ENCODE measurements at regions not wholly inside any gene's neighbourhood (a gene's known extent, or its start where the extent isn't known, plus 50 kb on each side); places are given as distances from the start of the nearest gene placed in this dataset.

DNA sequence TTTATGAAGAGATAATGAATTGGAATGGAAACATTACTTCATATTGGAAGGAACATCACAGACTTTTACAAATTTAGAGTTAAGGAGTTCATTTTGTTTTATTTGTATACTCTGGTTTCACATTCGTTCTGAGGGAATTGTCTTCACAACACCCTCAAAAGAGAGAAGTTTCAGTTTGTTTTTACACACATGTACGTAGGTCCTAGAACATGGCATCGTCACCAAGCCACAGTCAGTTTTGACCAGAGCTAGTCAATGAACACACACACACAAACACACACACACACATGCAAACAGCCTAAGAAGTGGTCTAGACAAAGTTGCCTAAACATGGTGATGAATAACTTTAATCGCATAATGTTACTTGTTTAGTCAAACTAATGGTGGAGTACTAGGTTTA, 427.9 kb upstream of the BCHE start:
- TF ChIP-seq, protein P1, sequence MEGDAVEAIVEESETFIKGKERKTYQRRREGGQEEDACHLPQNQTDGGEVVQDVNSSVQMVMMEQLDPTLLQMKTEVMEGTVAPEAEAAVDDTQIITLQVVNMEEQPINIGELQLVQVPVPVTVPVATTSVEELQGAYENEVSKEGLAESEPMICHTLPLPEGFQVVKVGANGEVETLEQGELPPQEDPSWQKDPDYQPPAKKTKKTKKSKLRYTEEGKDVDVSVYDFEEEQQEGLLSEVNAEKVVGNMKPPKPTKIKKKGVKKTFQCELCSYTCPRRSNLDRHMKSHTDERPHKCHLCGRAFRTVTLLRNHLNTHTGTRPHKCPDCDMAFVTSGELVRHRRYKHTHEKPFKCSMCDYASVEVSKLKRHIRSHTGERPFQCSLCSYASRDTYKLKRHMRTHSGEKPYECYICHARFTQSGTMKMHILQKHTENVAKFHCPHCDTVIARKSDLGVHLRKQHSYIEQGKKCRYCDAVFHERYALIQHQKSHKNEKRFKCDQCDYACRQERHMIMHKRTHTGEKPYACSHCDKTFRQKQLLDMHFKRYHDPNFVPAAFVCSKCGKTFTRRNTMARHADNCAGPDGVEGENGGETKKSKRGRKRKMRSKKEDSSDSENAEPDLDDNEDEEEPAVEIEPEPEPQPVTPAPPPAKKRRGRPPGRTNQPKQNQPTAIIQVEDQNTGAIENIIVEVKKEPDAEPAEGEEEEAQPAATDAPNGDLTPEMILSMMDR (conservative IDR thresholded peaks at IDR 0.05), result no peak
- no peak for TF ChIP-seq ZFX (IDR thresholded peaks at IDR 0.05)

All from C4-2B (cell line).